ENCODE measurements at regions not wholly inside any gene's neighbourhood (a gene's known extent, or its start where the extent isn't known, plus 50 kb on each side); places are given as distances from the start of the nearest gene placed in this dataset.
"Not testable (repeated sequence)": the region's sequence is repeated elsewhere in the genome, so short reads cannot be mapped to it uniquely, and the experiment has no call there.

DNA sequence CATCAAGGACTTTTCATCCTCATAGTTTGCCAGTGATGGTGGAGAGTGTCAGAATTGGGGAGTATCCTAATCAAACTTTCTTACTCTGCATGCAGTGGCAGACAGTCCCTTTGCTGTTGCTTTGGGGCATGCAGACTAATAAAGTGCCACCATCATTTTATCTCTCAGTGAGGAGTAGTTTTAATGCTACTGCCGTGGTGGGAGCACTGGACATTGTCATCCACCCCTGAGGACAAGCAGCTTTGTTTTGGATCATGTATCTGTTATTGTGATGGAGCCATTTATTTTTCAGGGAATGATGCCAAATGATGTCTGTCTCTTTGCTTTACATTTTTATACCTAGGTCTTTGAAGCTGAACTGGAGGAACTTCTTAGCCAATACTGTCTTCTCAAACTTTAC lies 1226.9 kb downstream of the FOXD4L5 start:
- TF ChIP-seq CTCF (conservative IDR thresholded peaks at IDR 0.05; ENCODE audit: low read depth, low read length); EZH2 (IDR thresholded peaks at IDR 0.05; ENCODE audit: low read length, unreplicated experiment); EZH2phosphoT487 (IDR thresholded peaks at IDR 0.05; ENCODE audit: borderline replicate concordance, low read length): not testable (repeated sequence)
